Ishikawa (cell line): ENCODE measurements at regions not wholly inside any gene's neighbourhood (a gene's known extent, or its start where the extent isn't known, plus 50 kb on each side); places are given as distances from the start of the nearest gene placed in this dataset.

Experiments
- CREB1 ChIP-seq: IDR thresholded peaks from 2 replicates; pipeline ENCODE4 v1.6.1; 2012; ENCODE audit warnings: low read depth
- EGR1 ChIP-seq: IDR thresholded peaks from 2 replicates; pipeline ENCODE4 v1.6.1; 2012
- EP300 ChIP-seq: IDR thresholded peaks from 2 replicates; pipeline ENCODE4 v1.6.1; 2012; ENCODE audit warnings: borderline replicate concordance
- RAD21 ChIP-seq: IDR thresholded peaks from 2 replicates; pipeline ENCODE4 v1.6.1; 2012; ENCODE audit warnings: low read depth
- TAF1 ChIP-seq: IDR thresholded peaks from 2 replicates; pipeline ENCODE4 v1.6.1; 2012; ENCODE audit warnings: low read depth, mild to moderate bottlenecking
- TEAD4 ChIP-seq: IDR thresholded peaks from 2 replicates; pipeline ENCODE4 v1.6.1; 2012

- TF ChIP-seq EGR1, result no peak
- no peak for TF ChIP-seq EP300
- TF ChIP-seq CREB1, result no peak
- TF ChIP-seq TAF1, result no peak
- TF ChIP-seq TEAD4, result no peak
- TF ChIP-seq RAD21, result no peak
These were observed 484.4 kb upstream of the ADAMTS9 start for GRCh38 chr3:65172209-65172608.
